Smooth muscle cell of the brain vasculature (primary cell): ENCODE measurements at regions not wholly inside any gene's neighbourhood (a gene's known extent, or its start where the extent isn't known, plus 50 kb on each side); places are given as distances from the start of the nearest gene placed in this dataset.
A peak's percentile ranks its signal among the peaks of the same experiment; 100 is the strongest.

Experiments used
- DNase-seq: peaks from one replicate; pipeline ENCODE4 v3.0.0-alpha.2; 2012; ENCODE audit warnings: low read depth, low spot score

DNA sequence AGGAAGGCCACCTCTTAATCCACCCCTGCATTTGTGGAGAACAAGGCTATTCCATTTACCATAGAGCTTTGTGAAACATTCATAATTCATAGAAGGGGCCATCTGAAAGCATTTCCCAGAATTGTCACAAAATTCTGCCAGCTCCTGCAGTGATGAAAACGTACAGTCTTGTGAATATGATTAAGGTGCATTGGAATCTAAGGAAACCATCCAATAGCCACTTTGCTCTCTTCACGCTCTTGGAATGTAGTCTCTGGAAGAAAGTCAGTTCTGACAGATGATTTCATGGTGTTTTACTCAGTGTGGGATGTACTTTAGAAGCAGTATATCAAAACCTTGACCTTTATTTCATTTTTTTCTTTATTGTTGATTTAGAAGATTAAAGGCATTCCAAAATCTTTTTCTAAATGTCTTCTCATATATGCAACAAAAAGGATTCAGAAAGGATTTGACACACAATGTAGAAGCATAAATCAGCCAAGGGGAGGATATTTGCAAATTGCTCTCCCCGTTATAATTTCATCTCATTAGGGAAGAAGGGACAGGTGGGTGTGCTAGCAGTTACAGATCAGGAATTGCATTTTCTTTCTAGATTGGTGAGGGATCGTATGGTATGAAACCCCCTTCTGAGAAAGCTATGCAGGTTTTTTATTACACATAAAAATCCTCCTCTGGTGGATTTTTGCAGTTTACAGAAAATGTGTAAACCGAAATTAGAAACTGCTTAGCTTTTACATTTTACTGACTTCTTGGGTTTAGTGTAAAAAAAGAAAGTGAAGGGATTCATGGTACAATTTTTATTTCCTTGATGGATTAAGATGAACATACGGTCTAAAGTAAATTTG, 390.2 kb downstream of the LRIG3 start:
- DNase-seq: peak; percentile 62

DNA sequence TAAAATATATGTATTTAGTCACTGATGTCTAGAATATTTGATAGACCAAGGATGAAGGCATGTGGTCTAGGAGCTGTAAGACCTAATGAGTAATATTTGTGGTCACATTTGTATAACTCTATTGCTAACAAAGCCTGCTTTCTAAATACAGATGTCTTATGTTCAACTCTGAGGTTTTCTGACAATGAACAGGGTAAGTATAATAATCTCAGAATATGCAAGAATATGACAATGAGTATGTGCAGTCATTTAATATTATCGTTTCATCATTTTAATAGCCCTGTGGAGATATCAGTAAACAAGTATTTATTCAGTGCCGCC, 389.6 kb downstream of the LRIG3 start:
- DNase-seq: no peak

DNA sequence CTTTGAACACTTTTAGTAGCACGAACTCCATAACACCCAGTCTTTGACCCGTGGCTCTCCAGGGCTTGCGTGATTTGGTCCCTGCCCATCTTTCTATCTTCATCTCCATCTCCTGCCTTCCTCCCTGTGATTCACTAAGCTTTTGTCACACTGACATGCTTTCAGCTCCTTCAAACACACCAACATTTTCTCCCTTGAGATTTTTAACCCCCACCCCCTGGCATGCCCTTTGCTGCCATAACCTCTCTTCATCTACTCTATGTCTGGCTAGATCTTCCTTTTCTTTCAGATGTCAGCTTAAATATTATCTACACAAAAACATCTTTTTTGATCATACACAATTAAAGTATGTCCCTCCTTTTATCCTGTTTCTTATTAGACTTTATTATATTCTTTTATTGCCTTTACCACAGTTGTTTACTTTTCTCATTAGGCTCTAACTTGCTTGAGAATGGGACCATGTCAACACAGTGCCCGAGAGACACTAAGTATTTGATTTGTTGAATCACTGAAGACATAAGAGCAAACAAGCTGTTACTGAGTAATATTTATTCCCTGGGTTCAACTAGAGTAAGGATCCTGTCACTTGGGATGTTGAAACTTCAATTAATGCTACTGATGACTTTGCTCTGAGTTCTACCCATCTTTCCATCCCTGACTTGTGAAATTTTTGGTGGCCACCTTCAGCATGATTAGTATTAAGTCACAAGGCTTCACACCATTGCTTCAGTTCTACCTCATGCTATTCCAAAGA, 387.3 kb downstream of the LRIG3 start:
- no peak for DNase-seq

- DNase-seq: no peak
Observed at GRCh38 chr12:58533652-58534051, 386.7 kb downstream of the LRIG3 start.

DNA sequence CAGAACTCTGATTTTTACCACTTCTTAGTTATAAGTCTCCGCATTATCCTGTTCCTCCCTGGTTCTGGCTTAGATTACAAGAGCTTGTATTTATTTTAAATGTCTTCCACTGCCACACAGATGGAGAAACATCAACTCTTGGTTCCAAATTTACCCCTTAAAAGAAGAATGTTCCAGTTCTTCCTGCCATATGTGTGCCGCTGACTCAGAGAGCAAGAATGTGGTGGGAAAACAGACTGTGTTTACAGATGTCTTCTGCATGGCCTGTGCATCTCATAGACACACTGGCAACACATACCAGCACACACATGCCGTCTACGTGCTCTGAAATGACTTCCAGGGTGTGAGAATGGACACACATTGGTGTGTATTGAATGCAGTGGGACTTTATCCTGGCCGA, 383.0 kb downstream of the LRIG3 start:
- DNase-seq: no peak

- no peak for DNase-seq
Observed at GRCh38 chr12:58539295-58539694, 381.0 kb downstream of the LRIG3 start.

DNA sequence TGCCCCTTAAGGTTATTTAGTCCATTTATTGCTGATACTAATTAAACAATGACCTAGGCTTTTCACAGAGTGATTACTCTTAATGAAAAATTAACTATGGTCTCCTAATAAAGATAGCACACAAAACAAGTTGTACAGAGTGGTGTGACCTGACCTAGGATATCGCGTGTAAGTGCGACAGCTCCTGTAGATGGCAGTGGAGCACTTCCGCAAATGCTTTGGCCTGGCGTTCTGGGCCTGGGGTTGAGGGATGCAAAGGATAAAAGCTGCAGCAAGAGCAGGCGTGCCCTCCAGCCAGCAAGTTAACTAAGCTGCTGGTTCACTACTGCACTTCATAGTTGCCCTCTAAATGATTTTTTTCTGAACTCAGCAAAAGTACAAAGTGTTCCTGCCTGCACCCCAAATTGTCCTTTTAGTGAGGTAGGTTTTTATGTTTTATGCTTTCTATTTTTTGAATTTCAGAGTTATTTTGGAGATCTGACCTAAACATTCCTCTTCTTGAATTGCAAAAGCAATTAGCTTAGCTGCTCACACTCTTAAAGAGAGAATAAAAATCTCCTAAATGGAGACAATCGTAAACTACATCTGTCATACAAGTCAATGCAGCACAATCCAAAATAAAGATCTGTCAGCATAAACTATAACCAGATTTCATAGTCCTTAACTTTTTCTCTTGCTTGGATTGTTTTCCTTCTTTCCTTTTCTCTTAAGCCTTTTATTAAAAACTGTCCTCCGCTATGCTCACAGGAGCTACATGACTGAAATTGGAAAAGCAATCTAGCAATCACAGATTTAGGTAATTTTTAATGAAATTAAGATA, 379.6 kb downstream of the LRIG3 start:
- DNase-seq: peak; percentile 82

DNA sequence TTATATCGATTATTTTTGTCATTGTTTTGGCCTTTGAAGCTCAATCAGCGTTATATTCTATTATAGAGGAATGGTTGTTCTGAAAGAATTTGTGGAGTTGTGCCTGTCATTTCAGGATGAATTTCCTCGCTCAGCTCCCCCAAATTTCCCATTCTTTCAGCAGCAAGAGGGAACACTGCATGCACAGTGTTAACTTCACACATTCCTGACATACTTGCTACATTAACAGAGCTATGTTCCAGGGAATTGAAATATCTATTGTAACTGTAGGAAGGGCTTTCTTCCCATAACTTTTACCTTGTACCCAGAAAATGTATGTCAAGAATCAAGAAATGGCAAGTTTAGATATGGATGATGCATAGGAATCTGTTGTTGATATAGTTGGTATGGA, 379.0 kb downstream of the LRIG3 start:
- DNase-seq: no peak

DNA sequence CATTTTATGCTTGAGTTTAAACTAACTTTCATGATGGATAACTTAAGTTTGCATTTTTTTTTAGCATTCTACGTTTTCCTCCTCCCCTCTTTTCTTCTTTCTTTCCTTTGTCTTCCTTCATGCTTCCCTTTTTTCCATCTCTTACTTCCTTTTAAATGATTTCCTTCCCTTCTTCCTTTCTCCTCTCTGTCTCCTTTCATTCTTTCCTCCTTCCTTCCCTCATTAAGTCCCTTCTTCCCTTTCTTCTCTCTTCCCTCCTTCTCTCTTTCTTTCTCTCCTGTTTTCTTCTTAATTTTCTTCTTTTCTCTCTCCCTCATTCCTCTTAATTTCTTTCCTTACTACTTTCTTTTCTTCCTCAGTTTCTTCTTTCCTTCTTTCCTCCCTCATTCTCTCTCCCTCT, 376.0 kb downstream of the LRIG3 start:
- DNase-seq: no peak

GRCh38 chr12:58547217-58547616, 373.1 kb downstream of the LRIG3 start:
- DNase-seq: no peak

- DNase-seq: no peak
Observed at GRCh38 chr12:58548801-58549200, 371.5 kb downstream of the LRIG3 start.

DNA sequence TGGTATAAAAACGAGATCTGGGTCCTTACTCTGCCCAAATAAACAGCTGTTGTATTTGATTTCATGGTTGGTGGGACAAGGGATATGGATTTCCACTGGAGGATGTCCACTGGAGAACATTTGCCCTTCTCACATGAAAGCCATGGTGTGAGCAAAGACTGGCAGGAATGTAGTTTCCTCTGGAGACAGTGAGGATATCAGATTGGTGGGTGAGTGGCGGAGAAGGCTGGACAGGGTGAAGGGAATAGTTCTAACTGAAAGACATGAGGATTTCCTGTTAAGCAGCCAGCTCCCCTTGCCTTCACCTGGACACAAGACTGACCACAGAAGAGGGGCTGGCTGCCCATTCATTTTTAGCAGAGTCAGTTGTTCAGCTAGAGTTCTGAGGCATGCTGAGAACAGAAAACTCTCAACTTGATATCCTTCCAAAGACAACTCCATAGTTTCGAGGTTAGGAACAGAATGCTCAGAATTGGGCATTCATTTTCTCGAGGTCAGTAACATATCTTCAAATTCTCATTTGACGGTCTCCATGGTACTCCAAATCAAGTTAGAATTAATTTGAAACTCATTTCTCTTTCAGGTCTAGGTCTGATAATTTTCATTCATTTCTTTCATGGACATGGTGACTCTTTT, 365.7 kb downstream of the LRIG3 start:
- DNase-seq: no peak

DNA sequence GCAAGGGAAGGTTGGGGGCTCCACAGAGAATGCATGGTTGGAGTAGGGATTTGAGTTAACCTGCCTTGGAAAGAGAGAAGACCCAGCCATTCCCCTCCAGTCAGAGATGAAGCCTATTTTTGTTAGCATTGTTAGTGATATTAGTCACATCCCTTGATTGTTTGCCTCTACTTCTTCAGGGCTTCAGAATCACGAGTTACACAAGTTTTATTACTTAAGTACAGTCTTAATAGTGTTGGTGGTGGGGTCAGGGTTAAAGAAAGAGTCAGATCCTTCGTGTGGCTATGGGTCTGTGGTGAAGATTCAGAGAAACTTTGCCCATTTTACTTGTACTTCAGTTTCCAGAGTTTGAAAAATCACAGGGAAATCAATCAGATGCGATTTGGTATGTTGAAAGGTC, 363.1 kb downstream of the LRIG3 start:
- DNase-seq: no peak

DNA sequence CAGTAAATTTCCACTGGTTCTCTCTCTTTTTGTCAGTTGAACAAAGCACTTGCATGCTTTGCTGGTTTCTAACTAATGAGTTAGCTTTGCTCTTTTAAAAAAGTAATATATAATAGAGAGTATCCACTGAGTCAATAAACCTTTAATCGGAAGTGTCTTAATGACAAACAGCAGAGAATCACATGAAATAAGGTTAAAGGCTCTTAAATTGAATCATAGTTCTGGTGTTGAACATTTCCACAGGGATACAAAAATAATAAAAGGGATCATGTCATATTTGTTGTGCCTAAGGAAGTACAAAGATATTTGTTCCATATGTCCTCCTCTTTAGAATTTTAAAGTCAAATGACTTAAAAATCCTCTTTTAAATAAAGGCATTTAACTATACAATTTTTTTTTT, 362.6 kb downstream of the LRIG3 start:
- no peak for DNase-seq

- no peak for DNase-seq
Observed at GRCh38 chr12:58563621-58564020, 356.7 kb downstream of the LRIG3 start.

DNA sequence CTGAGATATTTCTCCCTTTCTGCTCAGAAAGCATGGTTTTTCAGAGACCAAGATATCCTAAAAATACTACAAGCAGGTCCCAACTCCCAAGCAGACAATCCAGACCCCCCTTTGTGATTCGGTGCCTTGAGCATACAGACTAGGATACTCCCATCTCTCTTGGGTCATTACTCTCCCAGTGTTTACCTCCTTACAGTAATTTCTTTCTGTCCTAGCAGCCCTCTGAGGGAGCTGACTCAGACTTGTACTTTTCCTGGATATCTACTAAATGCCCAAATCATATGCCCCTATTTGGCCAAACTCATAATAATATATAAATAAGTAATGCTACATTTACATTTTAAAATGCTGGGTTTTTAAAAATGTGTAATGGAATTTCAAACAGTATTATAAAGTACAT, 355.6 kb downstream of the LRIG3 start:
- DNase-seq: no peak

- no peak for DNase-seq
Observed at GRCh38 chr12:58566599-58566998, 353.7 kb downstream of the LRIG3 start.

DNA sequence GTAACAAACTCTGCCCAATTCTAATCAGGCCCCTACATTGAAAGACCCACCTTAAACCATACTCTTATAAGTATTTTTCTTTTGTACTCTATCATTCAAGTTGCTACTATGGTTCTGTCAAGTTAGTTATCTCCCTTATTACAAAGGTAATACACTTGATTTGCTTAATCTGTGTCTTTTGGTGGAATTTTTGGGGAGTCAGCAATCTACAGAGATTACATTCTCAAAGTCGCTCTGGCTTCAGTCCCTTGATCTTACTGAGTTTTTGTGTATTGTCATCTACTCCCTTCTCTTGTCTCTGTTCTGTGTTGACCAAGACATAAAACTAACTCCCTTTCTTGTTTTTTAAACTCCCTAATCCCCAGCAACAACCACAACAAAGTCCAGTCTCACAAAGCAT, 353.1 kb downstream of the LRIG3 start:
- DNase-seq: no peak

- no peak for DNase-seq
Observed at GRCh38 chr12:58570411-58570810, 349.9 kb downstream of the LRIG3 start.

GRCh38 chr12:58575256-58575655, 345.0 kb downstream of the LRIG3 start:
- no peak for DNase-seq

- DNase-seq: no peak
Observed at GRCh38 chr12:58576081-58576480, 344.2 kb downstream of the LRIG3 start.

DNA sequence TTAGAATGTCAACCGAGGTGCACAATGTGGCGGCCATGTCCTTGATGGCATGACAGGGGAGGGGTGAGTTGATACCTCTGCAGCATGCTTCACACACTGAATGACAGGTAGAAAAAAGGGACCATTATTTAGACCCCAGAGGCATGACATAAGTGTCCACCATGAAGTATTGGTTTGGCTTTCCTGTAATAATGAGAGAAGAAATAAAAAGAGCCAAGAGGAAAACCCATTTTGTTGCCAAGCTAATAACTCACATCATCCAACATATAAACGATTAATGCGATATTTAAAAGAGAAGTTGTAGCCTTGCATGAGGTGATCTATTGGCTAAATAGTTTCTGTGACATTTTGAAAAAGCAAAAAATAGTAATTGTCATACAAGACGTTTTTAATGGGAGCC, 343.4 kb downstream of the LRIG3 start:
- DNase-seq: no peak
